ENCODE measurements at regions not wholly inside any gene's neighbourhood (a gene's known extent, or its start where the extent isn't known, plus 50 kb on each side); places are given as distances from the start of the nearest gene placed in this dataset.

- 21% methylated on average over 13 of the region's 13 CpGs for WGBS (ENCODE audit: insufficient coverage, insufficient replicate concordance, low lambda C conversion rate, missing lambda C conversion rate)
- TF ChIP-seq ZBTB33 (IDR thresholded peaks at IDR 0.05) (no peak), LARP7 (IDR thresholded peaks at IDR 0.05) (no peak), CBFB (IDR thresholded peaks at IDR 0.05; ENCODE audit: low read depth) (no peak), RAD51 (IDR thresholded peaks at IDR 0.05) (no peak), PAX8 (IDR thresholded peaks at IDR 0.05) (no peak), HDGF (IDR thresholded peaks at IDR 0.05) (no peak), IKZF1 (conservative IDR thresholded peaks at IDR 0.05) (no peak)
- Histone ChIP-seq H3K27me3 (replicated peaks in 1 of 2; ENCODE audit: control insufficient read depth in 2 of 2, insufficient read depth in 2 of 2, low read length in 1 of 2) (peaks cover 0 to under 1% of the 10 kb centered on the region in 2 experiments; a peak in 2 of 4 replicates), H3K4me3 (no peak overlapping the region), H3K27ac (ENCODE audit: control insufficient read depth, insufficient read depth) (no peak overlapping the region), H3K9me3 (replicated peaks; ENCODE audit: control insufficient read depth, insufficient read depth, low read length) (no peaks in the 10 kb centered on the region), H3K79me2 (ENCODE audit: control insufficient read depth, insufficient read depth, low read length) (no peaks in the 10 kb centered on the region), H3K9ac (ENCODE audit: control insufficient read depth, insufficient read depth, low read length) (no peak overlapping the region), H3K4me1 (ENCODE audit: control insufficient read depth, insufficient read depth, low read length) (no peaks in the 10 kb centered on the region), H3K4me2 (ENCODE audit: control insufficient read depth, insufficient read depth) (no peak overlapping the region), H4K20me1 (ENCODE audit: control insufficient read depth, insufficient read depth) (no peaks in the 10 kb centered on the region), H2AFZ (ENCODE audit: control insufficient read depth, low read depth, low read length) (no peak overlapping the region), H3K36me3 (ENCODE audit: control insufficient read depth in 2 of 2, insufficient read depth in 2 of 2, low read length in 1 of 2) (no peaks in the 10 kb centered on the region)
- RAD21 ChIA-PET (ENCODE audit: unreplicated experiment), result no interaction called here
- intact Hi-C loops (cut with micrococcal nuclease; ENCODE audit: unreplicated experiment), result no loop called here
- CTCF ChIA-PET, result no interaction called here
- SMC1A ChIA-PET (ENCODE audit: uncharacterized antibody, unreplicated experiment), result no interaction called here
- no TSS peak for BruUV-seq (replicated peaks)
- FAIRE-seq (no peak), ATAC-seq (no peak), DNase-seq (ENCODE audit: low read depth, low spot score) (no peak)
- in situ Hi-C loops (cut with MboI), result no loop called here
- POLR2A ChIA-PET, result no interaction called here
Measured at GRCh38 chr2:72027426-72028161, 120.1 kb downstream of the CYP26B1 start.

All from GM12878 (cell line).